Epithelial cell of esophagus (primary cell): ENCODE measurements at regions not wholly inside any gene's neighbourhood (a gene's known extent, or its start where the extent isn't known, plus 50 kb on each side); places are given as distances from the start of the nearest gene placed in this dataset.

ENCODE experiments used
- DNase-seq: peaks from one replicate; pipeline ENCODE4 v3.0.0; 2010; ENCODE audit warnings: low read depth
- H3K4me3 ChIP-seq: 2 replicates; pipeline ENCODE4 v1.5.1; 2011; ENCODE audit warnings: mild to moderate bottlenecking, low read length, control low read depth
- CTCF ChIP-seq: IDR thresholded peaks from 2 replicates; pipeline ENCODE4 v1.5.1; 2011; ENCODE audit warnings: low read depth, mild to moderate bottlenecking, low read length, control low read depth, inconsistent platforms; ENCODE audit not compliant: insufficient read depth; ENCODE audit errors: missing control alignments

GRCh38 chr5:112686675-112687074 is 51.0 kb upstream of the APC start:
- DNase-seq: no peak
- TF ChIP-seq CTCF: no peak

GRCh38 chr5:112687306-112687705 is 50.4 kb upstream of the APC start:
- DNase-seq: no peak
- TF ChIP-seq CTCF: no peak
- no peak overlapping the region for H3K4me3 ChIP-seq

More at GRCh38 chr5:112686675-112687074, 51.0 kb upstream of the APC start:
- H3K4me3 ChIP-seq: no peak overlapping the region
